H9 (cell line): ENCODE measurements at regions not wholly inside any gene's neighbourhood (a gene's known extent, or its start where the extent isn't known, plus 50 kb on each side); places are given as distances from the start of the nearest gene placed in this dataset.
"Not testable (repeated sequence)": the region's sequence is repeated elsewhere in the genome, so short reads cannot be mapped to it uniquely, and the experiment has no call there.

ENCODE experiments used
- DNase-seq: peaks from one replicate; pipeline ENCODE4 v3.0.0-alpha.2; 2017
- H2AFZ ChIP-seq: one replicate; pipeline ENCODE4 v1.6.1; 2013; ENCODE audit warnings: mild to moderate bottlenecking, low read length, control low read depth, moderate library complexity
- H2AK5ac ChIP-seq: 2 replicates; pipeline ENCODE4 v1.6.1; 2013; ENCODE audit warnings: low read length, control low read depth, mixed read lengths; ENCODE audit not compliant: insufficient read length
- H2BK120ac ChIP-seq: one replicate; pipeline ENCODE4 v1.6.1; 2013; ENCODE audit warnings: low read depth, mild to moderate bottlenecking, low read length, control low read depth, inconsistent platforms; ENCODE audit not compliant: poor library complexity, severe bottlenecking
- H2BK12ac ChIP-seq: 2 replicates; pipeline ENCODE4 v1.6.1; 2013; ENCODE audit warnings: low read length, control low read depth, mixed read lengths, low read depth; ENCODE audit not compliant: insufficient read length
- H2BK15ac ChIP-seq: 2 replicates; pipeline ENCODE4 v1.6.1; 2013; ENCODE audit warnings: low read depth, low read length, control low read depth
- H2BK20ac ChIP-seq: one replicate; pipeline ENCODE4 v1.6.1; 2013; ENCODE audit warnings: low read depth, mild to moderate bottlenecking, low read length, control low read depth, inconsistent platforms; ENCODE audit not compliant: poor library complexity, severe bottlenecking
- H2BK5ac ChIP-seq: 2 replicates; pipeline ENCODE4 v1.6.1; 2013; ENCODE audit warnings: low read length, control low read depth, mixed read lengths; ENCODE audit not compliant: insufficient read length
- H3K14ac ChIP-seq: 2 replicates; pipeline ENCODE4 v1.6.1; 2013; ENCODE audit warnings: low read length, control low read depth; ENCODE audit not compliant: insufficient read depth
- H3K18ac ChIP-seq: 2 replicates; pipeline ENCODE4 v1.6.1; 2013; ENCODE audit warnings: low read depth, mild to moderate bottlenecking, mixed read lengths, low read length, control low read depth; ENCODE audit not compliant: insufficient read length
- H3K23ac ChIP-seq: 2 replicates; pipeline ENCODE4 v1.6.1; 2013; ENCODE audit warnings: low read length, control low read depth, mixed read lengths, low read depth; ENCODE audit not compliant: insufficient read length
- H3K23me2 ChIP-seq: 2 replicates; pipeline ENCODE4 v1.6.1; 2013; ENCODE audit warnings: low read depth, mild to moderate bottlenecking, mixed read lengths, low read length, control low read depth; ENCODE audit not compliant: insufficient read length, poor library complexity, severe bottlenecking
- H3K27ac ChIP-seq: 2 replicates; pipeline ENCODE4 v1.5.1; 2013; ENCODE audit warnings: low read length, control low read depth, mixed read lengths, low read depth; ENCODE audit not compliant: insufficient read length
- H3K27me3 ChIP-seq: 2 replicates; pipeline ENCODE4 v1.6.1; 2013; ENCODE audit warnings: low read length, control low read depth, inconsistent platforms; ENCODE audit not compliant: insufficient read depth
- H3K4ac ChIP-seq: 2 replicates; pipeline ENCODE4 v1.6.1; 2013; ENCODE audit warnings: low read depth, mild to moderate bottlenecking, control low read depth, inconsistent platforms, low read length, moderate library complexity
- H3K4me1 ChIP-seq: 2 replicates; pipeline ENCODE4 v1.6.1; 2013; ENCODE audit warnings: low read length, control low read depth, inconsistent platforms; ENCODE audit not compliant: insufficient read depth
- H3K4me2 ChIP-seq: 2 replicates; pipeline ENCODE4 v1.6.1; 2013; ENCODE audit warnings: low read length, control low read depth, mixed read lengths; ENCODE audit not compliant: insufficient read length, insufficient read depth
- H3K56ac ChIP-seq: 2 replicates; pipeline ENCODE4 v1.6.1; 2013; ENCODE audit warnings: low read depth, mild to moderate bottlenecking, mixed read lengths, low read length, control low read depth; ENCODE audit not compliant: insufficient read length
- H3K79me1 ChIP-seq: 2 replicates; pipeline ENCODE4 v1.6.1; 2013; ENCODE audit warnings: low read depth, mild to moderate bottlenecking, moderate library complexity, low read length, control low read depth, inconsistent platforms; ENCODE audit not compliant: insufficient read depth, poor library complexity, severe bottlenecking
- H3K79me2 ChIP-seq: 2 replicates; pipeline ENCODE4 v1.6.1; 2013; ENCODE audit warnings: low read length, control low read depth, inconsistent platforms; ENCODE audit not compliant: insufficient read depth
- H3K9ac ChIP-seq: 2 replicates; pipeline ENCODE4 v1.6.1; 2013; ENCODE audit warnings: low read length, control low read depth, mixed read lengths; ENCODE audit not compliant: insufficient read length; ENCODE audit errors: extremely low read depth
- H3K9me3 ChIP-seq: one replicate; pipeline ENCODE4 v1.6.1; 2013; ENCODE audit warnings: low read depth, low read length, inconsistent platforms; ENCODE audit not compliant: control insufficient read depth
- H3T11ph ChIP-seq: one replicate; pipeline ENCODE4 v1.6.1; 2013; ENCODE audit warnings: mild to moderate bottlenecking, low read length, control low read depth, inconsistent platforms
- H4K20me1 ChIP-seq: one replicate; pipeline ENCODE4 v1.6.1; 2013; ENCODE audit not compliant: control insufficient read depth, insufficient read length, insufficient read depth
- H4K5ac ChIP-seq: 2 replicates; pipeline ENCODE4 v1.6.1; 2013; ENCODE audit warnings: low read depth, mild to moderate bottlenecking, mixed read lengths, low read length, control low read depth; ENCODE audit not compliant: insufficient read length
- H4K8ac ChIP-seq: replicated peaks from 2 replicates; pipeline ENCODE4 v1.6.1; 2013; ENCODE audit warnings: low read length, control low read depth, mixed read lengths, low read depth; ENCODE audit not compliant: insufficient read length
- H4K91ac ChIP-seq: 2 replicates; pipeline ENCODE4 v1.6.1; 2013; ENCODE audit warnings: low read depth, mild to moderate bottlenecking, moderate library complexity, mixed read lengths, low read length, control low read depth; ENCODE audit not compliant: insufficient read length
- H3K27ac Mint-ChIP-seq, 3 experiments: 2 replicates in 2 of 3; 3 replicates in 1 of 3; pipeline ENCODE4 v1.8.0; 2020 to 2021; ENCODE audit warnings: mixed read lengths in 3 of 3, mild to moderate bottlenecking in 1 of 3, moderate library complexity in 1 of 3
- H3K27me3 Mint-ChIP-seq: 2 replicates; pipeline ENCODE4 v1.8.0; 2021; ENCODE audit warnings: low read depth, mild to moderate bottlenecking, moderate library complexity, mixed read lengths
- H3K36me3 Mint-ChIP-seq, 3 experiments: 2 replicates in 2 of 3; 3 replicates in 1 of 3; pipeline ENCODE4 v1.8.0; 2020 to 2021; ENCODE audit warnings: low read depth in 3 of 3, mixed read lengths in 3 of 3; ENCODE audit not compliant: insufficient read depth in 1 of 3
- H3K4me1 Mint-ChIP-seq, 2 experiments: 2 replicates each; pipeline ENCODE4 v1.8.0; 2020; ENCODE audit warnings: mixed read lengths in 2 of 2
- H3K4me3 Mint-ChIP-seq, 2 experiments: 2 replicates in 1 of 2; 3 replicates in 1 of 2; pipeline ENCODE4 v1.8.0; 2020 to 2021; ENCODE audit warnings: mild to moderate bottlenecking in 2 of 2, mixed read lengths in 2 of 2, moderate library complexity in 1 of 2
- H3K9me3 Mint-ChIP-seq, 2 experiments: 2 replicates in 1 of 2; 3 replicates in 1 of 2; pipeline ENCODE4 v1.8.0; 2020; ENCODE audit warnings: mild to moderate bottlenecking in 2 of 2, mixed read lengths in 2 of 2, moderate library complexity in 1 of 2
- CTCF ChIP-seq: fragments of 200-600 bp; sonication (generic); conservative IDR thresholded peaks from 3 replicates; pipeline ENCODE4 v1.8.0; 2021; ENCODE audit warnings: antibody characterized with exemption, mild to moderate bottlenecking
- WGBS: extraction: QIAGEN DNeasy Blood & Tissue Kit; methylation state at CpG from one replicate; pipeline ENCODE4 v1.1.7; 2013; ENCODE audit warnings: missing lambda C conversion rate, low lambda C conversion rate, mixed read lengths; ENCODE audit not compliant: insufficient read length; ENCODE audit errors: extremely low coverage; 5-methylcytosine and 5-hydroxymethylcytosine counted together

GRCh38 chr10:31664803-31665202 is 263.8 kb downstream of the ARHGAP12 start:
- no peak overlapping the region for H4K5ac ChIP-seq
- no peaks in the 10 kb centered on the region for H3K9me3 ChIP-seq
- H3K9me3 Mint-ChIP-seq, result peaks cover 3% of the 10 kb centered on the region in 2 experiments; a peak in 2 of 5 replicates
- no peak overlapping the region for H4K91ac ChIP-seq
- H2BK20ac ChIP-seq, result no peak overlapping the region
- no peak for TF ChIP-seq CTCF
- no peaks in the 10 kb centered on the region for H3K79me1 ChIP-seq
- H3K4me3 Mint-ChIP-seq, result no peak overlapping the region
- H4K20me1 ChIP-seq, result no peaks in the 10 kb centered on the region
- no peak overlapping the region for H2BK5ac ChIP-seq
- peak overlapping the region; percentile 59; the same call in 1 of the 2 replicates for H3K14ac ChIP-seq
- no peak overlapping the region for H3K4me2 ChIP-seq
- H2BK15ac ChIP-seq, result no peak overlapping the region
- H3K9ac ChIP-seq, result no peak overlapping the region
- H3K23me2 ChIP-seq, result no peaks in the 10 kb centered on the region
- no peak overlapping the region for H2AFZ ChIP-seq
- H3K56ac ChIP-seq, result no peak overlapping the region
- H3T11ph ChIP-seq, result no peak overlapping the region
- H3K18ac ChIP-seq, result no peak overlapping the region
- no peak for DNase-seq
- no peak overlapping the region for H3K23ac ChIP-seq
- H4K8ac ChIP-seq, result no peak overlapping the region
- H3K27ac ChIP-seq, result no peak overlapping the region
- peaks cover 0 to 5% (median 0%) of the 10 kb centered on the region in 3 experiments; a peak in 2 of 7 replicates for H3K36me3 Mint-ChIP-seq
- H3K4me1 ChIP-seq, result peaks cover 9% of the 10 kb centered on the region; the same call in 1 of the 2 replicates
- peaks cover 27 to 30% of the 10 kb centered on the region in 2 experiments for H3K4me1 Mint-ChIP-seq
- H3K27ac Mint-ChIP-seq, result peak overlapping the region in 2 of 3 experiments; percentile 27 to 53; a peak in 2 of 7 replicates
- H2BK120ac ChIP-seq, result no peak overlapping the region
- no peaks in the 10 kb centered on the region for H3K27me3 Mint-ChIP-seq
- no peaks in the 10 kb centered on the region for H3K79me2 ChIP-seq
- H3K4ac ChIP-seq, result no peak overlapping the region
- peaks cover 2% of the 10 kb centered on the region; the same call in 1 of the 2 replicates for H3K27me3 ChIP-seq
- H2BK12ac ChIP-seq, result no peak overlapping the region
- WGBS, result no CpG with 5 or more reads among the region's 5 CpGs
- H2AK5ac ChIP-seq, result no peak overlapping the region

- H3K27ac Mint-ChIP-seq, result peak overlapping the region in 1 of 3 experiments; percentile 27; a peak in 2 of 7 replicates
- no CpG with 5 or more reads among the region's 9 CpGs for WGBS
Measured at GRCh38 chr10:31664071-31664470, 264.6 kb downstream of the ARHGAP12 start.

More at GRCh38 chr10:31664071-31664470, 264.6 kb downstream of the ARHGAP12 start:
- not testable (repeated sequence) for H4K5ac ChIP-seq, H4K91ac ChIP-seq, H3K9ac ChIP-seq, H3K9me3 Mint-ChIP-seq, H3K27ac ChIP-seq, H3K4me1 ChIP-seq, H3K79me1 ChIP-seq, H2BK120ac ChIP-seq, H3K23ac ChIP-seq, H3K56ac ChIP-seq, H3K14ac ChIP-seq, H2BK12ac ChIP-seq, H4K8ac ChIP-seq, H3K79me2 ChIP-seq, H3K4ac ChIP-seq, H3K23me2 ChIP-seq, H2AK5ac ChIP-seq, H4K20me1 ChIP-seq, H3K9me3 ChIP-seq, H3K4me2 ChIP-seq, H2AFZ ChIP-seq, H3T11ph ChIP-seq, H3K18ac ChIP-seq, H2BK5ac ChIP-seq, H2BK15ac ChIP-seq, H3K36me3 Mint-ChIP-seq, DNase-seq, H3K27me3 Mint-ChIP-seq, H2BK20ac ChIP-seq, H3K4me3 Mint-ChIP-seq, H3K27me3 ChIP-seq
- peaks cover 27 to 30% of the 10 kb centered on the region in 2 experiments for H3K4me1 Mint-ChIP-seq
